ENCODE measurements at regions not wholly inside any gene's neighbourhood (a gene's known extent, or its start where the extent isn't known, plus 50 kb on each side); places are given as distances from the start of the nearest gene placed in this dataset.

GRCh38 chr4:53902786-53903185 is 161.6 kb downstream of the CHIC2 start:
- TF ChIP-seq CTCF (IDR thresholded peaks at IDR 0.05) (no peak), POLR2A (IDR thresholded peaks at IDR 0.05) (no peak), POLR2AphosphoS5 (IDR thresholded peaks at IDR 0.05) (no peak)
